CD4-positive, alpha-beta memory T cell (primary cell): ENCODE measurements at regions not wholly inside any gene's neighbourhood (a gene's known extent, or its start where the extent isn't known, plus 50 kb on each side); places are given as distances from the start of the nearest gene placed in this dataset.

Source experiments
- CTCF ChIA-PET: fragments of 350-600 bp; sonication (Branson Sonifier 250); formaldehyde crosslinking; loops from one replicate; lab custom pipeline; 2021; ENCODE audit warnings: inconsistent platforms; ENCODE audit not compliant: partially characterized antibody; lab: Charles Lee
- POLR2A ChIA-PET: fragments of 350-600 bp; sonication (Branson Sonifier 250); formaldehyde crosslinking; loops from one replicate; lab custom pipeline; 2021; ENCODE audit not compliant: partially characterized antibody; lab: Charles Lee
- DNase-seq, 5 donors: peaks; one replicate each; pipeline versions ENCODE4 v3.0.0 to v3.0.0-alpha.2; 2020 to 2022; ENCODE audit warnings: mixed read lengths in 1 of 5
- H3K27ac ChIP-seq: one replicate; pipeline ENCODE4 v1.7.0; 2013; ENCODE audit warnings: low read depth, low read length
- H3K27me3 ChIP-seq: 2 replicates; pipeline ENCODE4 v1.7.0; 2013; ENCODE audit warnings: mild to moderate bottlenecking, low read length, moderate library complexity; ENCODE audit not compliant: insufficient read depth
- H3K36me3 ChIP-seq: 2 replicates; pipeline ENCODE4 v1.7.0; 2013; ENCODE audit warnings: mild to moderate bottlenecking, low read length, moderate library complexity; ENCODE audit not compliant: insufficient read depth
- H3K4me1 ChIP-seq: 2 replicates; pipeline ENCODE4 v1.7.0; 2013; ENCODE audit warnings: mild to moderate bottlenecking, low read length, moderate library complexity; ENCODE audit not compliant: insufficient read depth
- H3K4me3 ChIP-seq, 2 donors: one replicate each; pipeline ENCODE4 v1.7.0; 2013; ENCODE audit warnings: low read length in 2 of 2, mild to moderate bottlenecking in 1 of 2
- H3K9me3 ChIP-seq, 2 donors: one replicate each; pipeline ENCODE4 v1.7.0; 2013; ENCODE audit warnings: low read length in 2 of 2, control low read depth in 1 of 2; ENCODE audit not compliant: control insufficient read depth in 1 of 2
- H3K27ac Mint-ChIP-seq, 7 donors: one replicate each; pipeline ENCODE4 v1.8.0; 2020 to 2021; ENCODE audit warnings: mixed read lengths in 7 of 7, mild to moderate bottlenecking in 6 of 7, inconsistent platforms in 3 of 7, moderate library complexity in 3 of 7
- H3K27me3 Mint-ChIP-seq, 2 donors: one replicate each; pipeline ENCODE4 v1.8.0; 2020 to 2021; ENCODE audit warnings: mixed read lengths in 2 of 2
- H3K36me3 Mint-ChIP-seq, 2 donors: one replicate each; pipeline ENCODE4 v1.8.0; 2020 to 2021; ENCODE audit warnings: mixed read lengths in 2 of 2, inconsistent platforms in 1 of 2, mild to moderate bottlenecking in 1 of 2
- H3K4me1 Mint-ChIP-seq, 4 donors: one replicate each; pipeline ENCODE4 v1.8.0; 2020 to 2021; ENCODE audit warnings: mixed read lengths in 4 of 4, mild to moderate bottlenecking in 1 of 4
- H3K4me3 Mint-ChIP-seq, 8 donors: one replicate each; pipeline ENCODE4 v1.8.0; 2020 to 2021; ENCODE audit warnings: mixed read lengths in 8 of 8, mild to moderate bottlenecking in 7 of 8, moderate library complexity in 6 of 8, inconsistent platforms in 3 of 8
- H3K9me3 Mint-ChIP-seq, 8 donors: one replicate each; pipeline ENCODE4 v1.8.0; 2020 to 2021; ENCODE audit warnings: mixed read lengths in 8 of 8, mild to moderate bottlenecking in 5 of 8, inconsistent platforms in 3 of 8, moderate library complexity in 1 of 8
- intact Hi-C: fragments of 100-400 bp; cut with micrococcal nuclease; formaldehyde crosslinking; loops from one replicate; pipeline ENCODE4 v1.15.1; 2023

- Mint-ChIP-seq H3K4me3 (no peak overlapping the region), H3K27ac (no peak overlapping the region), H3K9me3 (no peaks in the 10 kb centered on the region), H3K27me3 (peaks cover 13 to 17% of the 10 kb centered on the region in 2 donors), H3K36me3 (no peaks in the 10 kb centered on the region), H3K4me1 (no peaks in the 10 kb centered on the region)
- ChIA-PET CTCF (no interaction called here), POLR2A (no interaction called here)
- Histone ChIP-seq H3K27me3 (no peaks in the 10 kb centered on the region), H3K4me1 (no peaks in the 10 kb centered on the region), H3K36me3 (no peaks in the 10 kb centered on the region), H3K27ac (no peak overlapping the region), H3K9me3 (no peaks in the 10 kb centered on the region), H3K4me3 (no peak overlapping the region)
- intact Hi-C loops, result no loop called here
- DNase-seq, result no peak
Observed at GRCh38 chr9:115220319-115221005, 102.5 kb upstream of the TNC start.

DNA sequence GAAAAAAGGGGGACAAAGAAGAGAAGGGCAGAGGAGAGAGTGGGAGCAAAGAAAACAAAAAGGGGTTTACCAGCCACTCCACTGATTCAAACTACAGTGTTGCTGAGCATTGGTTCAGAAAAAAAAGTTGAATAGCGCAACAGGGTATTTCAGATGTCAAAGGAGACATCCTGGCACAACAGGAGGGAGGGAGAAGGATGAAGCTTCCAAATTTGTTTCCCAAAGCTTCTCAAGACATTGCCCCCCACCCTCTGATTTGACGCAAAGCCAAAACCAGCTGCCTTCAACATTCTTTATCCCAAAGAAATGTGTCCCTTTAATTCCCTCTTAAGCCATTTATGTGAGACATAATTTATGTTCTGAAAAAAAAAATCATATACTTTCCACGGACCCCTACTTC, 105.5 kb upstream of the TNC start:
- Mint-ChIP-seq H3K9me3 (no peaks in the 10 kb centered on the region), H3K4me3 (no peak overlapping the region), H3K36me3 (no peaks in the 10 kb centered on the region), H3K27ac (no peak overlapping the region), H3K4me1 (no peaks in the 10 kb centered on the region), H3K27me3 (peaks cover 8 to 11% of the 10 kb centered on the region in 2 donors)
- H3K9me3 ChIP-seq, result no peaks in the 10 kb centered on the region
- no peak overlapping the region for H3K4me3 ChIP-seq
- H3K27ac ChIP-seq, result no peak overlapping the region
- H3K36me3 ChIP-seq, result no peaks in the 10 kb centered on the region
- no peaks in the 10 kb centered on the region for H3K27me3 ChIP-seq
- H3K4me1 ChIP-seq, result no peaks in the 10 kb centered on the region
- no peak for DNase-seq
- ChIA-PET POLR2A (no interaction called here), CTCF (no interaction called here)
- intact Hi-C loops, result no loop called here

GRCh38 chr9:115225459-115226116, 107.6 kb upstream of the TNC start:
- Mint-ChIP-seq H3K4me1 (no peaks in the 10 kb centered on the region), H3K36me3 (no peaks in the 10 kb centered on the region), H3K4me3 (no peak overlapping the region), H3K27ac (no peak overlapping the region), H3K9me3 (peaks cover 0 to 2% (median 0%) of the 10 kb centered on the region in 8 donors), H3K27me3 (peaks cover 9% of the 10 kb centered on the region in 2 donors)
- DNase-seq, result no peak
- no peak overlapping the region for H3K27ac ChIP-seq
- no peaks in the 10 kb centered on the region for H3K36me3 ChIP-seq
- H3K4me1 ChIP-seq, result no peaks in the 10 kb centered on the region
- H3K9me3 ChIP-seq, result no peaks in the 10 kb centered on the region
- H3K4me3 ChIP-seq, result no peak overlapping the region
- intact Hi-C loops, result no loop called here
- H3K27me3 ChIP-seq, result no peaks in the 10 kb centered on the region
- POLR2A ChIA-PET, result no interaction called here
- CTCF ChIA-PET, result no interaction called here

- H3K27me3 Mint-ChIP-seq, result peaks cover 9% of the 10 kb centered on the region in 2 donors
- Histone ChIP-seq H3K4me3 (no peak overlapping the region), H3K27me3 (no peaks in the 10 kb centered on the region), H3K36me3 (no peaks in the 10 kb centered on the region), H3K4me1 (no peaks in the 10 kb centered on the region), H3K27ac (no peak overlapping the region), H3K9me3 (no peaks in the 10 kb centered on the region)
- H3K27ac Mint-ChIP-seq, result no peak overlapping the region
- H3K4me1 Mint-ChIP-seq, result no peaks in the 10 kb centered on the region
- DNase-seq, result no peak
- no peak overlapping the region for H3K4me3 Mint-ChIP-seq
- peaks cover 0 to 2% (median 0%) of the 10 kb centered on the region in 8 donors for H3K9me3 Mint-ChIP-seq
- ChIA-PET POLR2A (no interaction called here), CTCF (no interaction called here)
- no peaks in the 10 kb centered on the region for H3K36me3 Mint-ChIP-seq
- intact Hi-C loops, result no loop called here
Observed at GRCh38 chr9:115226152-115226551, 108.2 kb upstream of the TNC start.

- intact Hi-C loops, result no loop called here
- H3K9me3 ChIP-seq, result no peaks in the 10 kb centered on the region
- H3K27ac ChIP-seq, result no peak overlapping the region
- peaks cover 7 to 8% of the 10 kb centered on the region in 2 donors for H3K27me3 Mint-ChIP-seq
- H3K4me3 Mint-ChIP-seq, result no peak overlapping the region
- no peak overlapping the region for H3K27ac Mint-ChIP-seq
- H3K36me3 ChIP-seq, result no peaks in the 10 kb centered on the region
- H3K36me3 Mint-ChIP-seq, result no peaks in the 10 kb centered on the region
- peaks cover 0 to 2% (median 0%) of the 10 kb centered on the region in 8 donors for H3K9me3 Mint-ChIP-seq
- no peak for DNase-seq
- H3K4me3 ChIP-seq, result no peak overlapping the region
- H3K4me1 ChIP-seq, result no peaks in the 10 kb centered on the region
- POLR2A ChIA-PET, result no interaction called here
- CTCF ChIA-PET, result no interaction called here
- H3K27me3 ChIP-seq, result no peaks in the 10 kb centered on the region
- no peaks in the 10 kb centered on the region for H3K4me1 Mint-ChIP-seq
Observed at GRCh38 chr9:115229496-115229895, 111.5 kb upstream of the TNC start.

- peaks cover 6 to 8% of the 10 kb centered on the region in 2 donors for H3K27me3 Mint-ChIP-seq
- Histone ChIP-seq H3K27me3 (no peaks in the 10 kb centered on the region), H3K9me3 (no peaks in the 10 kb centered on the region), H3K27ac (no peak overlapping the region), H3K36me3 (no peaks in the 10 kb centered on the region), H3K4me1 (no peaks in the 10 kb centered on the region), H3K4me3 (no peak overlapping the region)
- H3K9me3 Mint-ChIP-seq, result peaks cover 0 to 2% (median 0%) of the 10 kb centered on the region in 8 donors
- no peaks in the 10 kb centered on the region for H3K36me3 Mint-ChIP-seq
- no peaks in the 10 kb centered on the region for H3K4me1 Mint-ChIP-seq
- ChIA-PET CTCF (no interaction called here), POLR2A (no interaction called here)
- no peak overlapping the region for H3K27ac Mint-ChIP-seq
- H3K4me3 Mint-ChIP-seq, result no peak overlapping the region
- no peak for DNase-seq
- intact Hi-C loops, result no loop called here
Observed at GRCh38 chr9:115230924-115231515, 113.1 kb upstream of the TNC start.

GRCh38 chr9:115232181-115232774, 114.3 kb upstream of the TNC start:
- intact Hi-C loops, result no loop called here
- Histone ChIP-seq H3K27me3 (no peaks in the 10 kb centered on the region), H3K4me3 (no peak overlapping the region), H3K36me3 (no peaks in the 10 kb centered on the region), H3K4me1 (no peaks in the 10 kb centered on the region), H3K27ac (no peak overlapping the region), H3K9me3 (no peaks in the 10 kb centered on the region)
- no peak for DNase-seq
- peaks cover 6 to 11% of the 10 kb centered on the region in 2 donors for H3K27me3 Mint-ChIP-seq
- peaks cover 0 to 2% (median 0%) of the 10 kb centered on the region in 8 donors for H3K9me3 Mint-ChIP-seq
- H3K4me1 Mint-ChIP-seq, result no peaks in the 10 kb centered on the region
- ChIA-PET CTCF (no interaction called here), POLR2A (no interaction called here)
- no peak overlapping the region for H3K27ac Mint-ChIP-seq
- H3K36me3 Mint-ChIP-seq, result no peaks in the 10 kb centered on the region
- no peak overlapping the region for H3K4me3 Mint-ChIP-seq
